ENCODE measurements at regions not wholly inside any gene's neighbourhood (a gene's known extent, or its start where the extent isn't known, plus 50 kb on each side); places are given as distances from the start of the nearest gene placed in this dataset.
A peak's percentile ranks its signal among the peaks of the same experiment; 100 is the strongest.

DNA sequence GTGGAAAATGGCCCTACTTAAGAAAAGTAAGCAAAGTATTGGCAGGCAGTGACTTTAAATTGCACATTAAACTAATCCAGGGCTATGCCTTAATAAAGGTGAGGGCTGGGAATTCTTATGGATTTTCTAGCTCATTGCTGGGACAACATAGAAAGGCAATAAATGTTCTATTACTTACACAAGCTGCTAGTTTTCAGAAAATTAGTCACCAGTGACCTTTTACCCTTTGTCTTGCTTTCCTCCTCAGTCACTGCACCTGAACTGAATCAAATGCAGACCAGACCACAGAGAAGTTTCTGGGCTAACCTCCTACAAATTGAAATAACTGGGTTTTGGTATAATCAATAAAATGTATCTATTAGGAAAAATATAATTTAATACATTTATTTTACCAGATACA is 694.4 kb upstream of the FAM241A start:
- H3K4me3 ChIP-seq (ENCODE audit: low read length in 3 of 3), result no peak overlapping the region
- H3K4me1 ChIP-seq (ENCODE audit: control insufficient read depth in 2 of 3, insufficient read depth in 2 of 3, low read depth in 1 of 3, low read length in 3 of 3), result no peaks in the 10 kb centered on the region
- no peaks in the 10 kb centered on the region for H3K9me3 ChIP-seq (ENCODE audit: control insufficient read depth in 2 of 3, insufficient read depth in 1 of 3, low read length in 3 of 3)
- DNase-seq, result peak in 1 of 5 donors; percentile 8
- no peak for FAIRE-seq
- no peaks in the 10 kb centered on the region for H3K27me3 ChIP-seq (ENCODE audit: control insufficient read depth, insufficient read depth, low read length)
- intact Hi-C loops (cut with DNase I), result no loop called here
- H3K27ac ChIP-seq (ENCODE audit: low read depth in 2 of 2, low read length in 2 of 2), result no peak overlapping the region
- no peak overlapping the region for H3K9ac ChIP-seq (ENCODE audit: low read length in 3 of 3)
- H3K36me3 ChIP-seq (ENCODE audit: control insufficient read depth in 2 of 3, insufficient read depth in 3 of 3, low read length in 3 of 3), result no peaks in the 10 kb centered on the region
- TF ChIP-seq, protein P1, sequence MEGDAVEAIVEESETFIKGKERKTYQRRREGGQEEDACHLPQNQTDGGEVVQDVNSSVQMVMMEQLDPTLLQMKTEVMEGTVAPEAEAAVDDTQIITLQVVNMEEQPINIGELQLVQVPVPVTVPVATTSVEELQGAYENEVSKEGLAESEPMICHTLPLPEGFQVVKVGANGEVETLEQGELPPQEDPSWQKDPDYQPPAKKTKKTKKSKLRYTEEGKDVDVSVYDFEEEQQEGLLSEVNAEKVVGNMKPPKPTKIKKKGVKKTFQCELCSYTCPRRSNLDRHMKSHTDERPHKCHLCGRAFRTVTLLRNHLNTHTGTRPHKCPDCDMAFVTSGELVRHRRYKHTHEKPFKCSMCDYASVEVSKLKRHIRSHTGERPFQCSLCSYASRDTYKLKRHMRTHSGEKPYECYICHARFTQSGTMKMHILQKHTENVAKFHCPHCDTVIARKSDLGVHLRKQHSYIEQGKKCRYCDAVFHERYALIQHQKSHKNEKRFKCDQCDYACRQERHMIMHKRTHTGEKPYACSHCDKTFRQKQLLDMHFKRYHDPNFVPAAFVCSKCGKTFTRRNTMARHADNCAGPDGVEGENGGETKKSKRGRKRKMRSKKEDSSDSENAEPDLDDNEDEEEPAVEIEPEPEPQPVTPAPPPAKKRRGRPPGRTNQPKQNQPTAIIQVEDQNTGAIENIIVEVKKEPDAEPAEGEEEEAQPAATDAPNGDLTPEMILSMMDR (IDR thresholded peaks at IDR 0.05; ENCODE audit: borderline replicate concordance, extremely low read depth, insufficient read depth), result no peak

DNA sequence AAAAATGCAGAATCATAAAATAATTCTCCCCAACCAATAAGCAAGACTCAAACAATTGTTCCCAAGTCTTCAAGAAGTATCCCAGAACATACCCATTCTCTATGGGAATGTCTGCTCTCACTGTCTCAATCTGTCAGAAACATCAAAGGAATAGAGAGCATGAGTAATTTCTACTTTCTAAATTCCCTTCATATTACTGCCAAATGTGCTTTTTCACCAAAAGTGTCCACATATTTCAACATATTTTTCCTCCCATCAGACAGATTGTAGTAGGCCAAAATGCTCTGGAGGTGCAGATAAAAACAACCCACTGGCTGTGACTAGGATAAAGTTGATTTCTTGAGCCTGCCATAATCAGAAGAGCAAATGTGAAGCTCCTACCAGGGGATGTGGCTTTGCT is 692.0 kb upstream of the FAM241A start:
- Histone ChIP-seq H3K4me1 (ENCODE audit: control insufficient read depth in 2 of 3, insufficient read depth in 2 of 3, low read depth in 1 of 3, low read length in 3 of 3) (no peaks in the 10 kb centered on the region), H3K36me3 (ENCODE audit: control insufficient read depth in 2 of 3, insufficient read depth in 3 of 3, low read length in 3 of 3) (no peaks in the 10 kb centered on the region), H3K9ac (ENCODE audit: low read length in 3 of 3) (no peak overlapping the region), H3K4me3 (ENCODE audit: low read length in 3 of 3) (no peak overlapping the region), H3K9me3 (ENCODE audit: control insufficient read depth in 2 of 3, insufficient read depth in 1 of 3, low read length in 3 of 3) (no peaks in the 10 kb centered on the region), H3K27me3 (ENCODE audit: control insufficient read depth, insufficient read depth, low read length) (no peaks in the 10 kb centered on the region), H3K27ac (ENCODE audit: low read depth in 2 of 2, low read length in 2 of 2) (no peak overlapping the region)
- intact Hi-C loops (cut with DNase I), result no loop called here
- TF ChIP-seq, protein P1 (IDR thresholded peaks at IDR 0.05; ENCODE audit: borderline replicate concordance, extremely low read depth, insufficient read depth), result no peak
- FAIRE-seq (no peak), DNase-seq (no peak)

DNA sequence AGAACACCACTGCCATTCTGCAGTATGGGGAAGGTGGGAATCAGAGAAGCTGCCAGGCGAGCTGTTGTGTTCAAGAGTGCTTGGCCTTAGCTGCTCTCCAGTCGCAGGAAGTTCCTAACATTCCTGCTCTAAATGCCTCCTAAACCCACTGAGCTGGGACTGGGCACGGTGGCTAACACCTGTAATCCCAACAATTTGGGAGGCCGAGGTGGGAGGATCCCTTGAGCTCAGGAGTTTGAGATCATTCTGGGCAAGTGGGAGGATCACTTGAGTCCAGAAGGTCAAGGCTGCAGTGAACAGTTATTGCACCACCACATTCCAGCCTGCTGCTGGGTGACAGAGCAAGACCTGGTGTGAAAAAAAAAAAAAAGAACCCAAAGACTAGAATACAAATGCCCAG is 690.3 kb upstream of the FAM241A start:
- FAIRE-seq, result no peak
- Histone ChIP-seq H3K4me1 (ENCODE audit: control insufficient read depth in 2 of 3, insufficient read depth in 2 of 3, low read depth in 1 of 3, low read length in 3 of 3) (no peaks in the 10 kb centered on the region), H3K27me3 (ENCODE audit: control insufficient read depth, insufficient read depth, low read length) (no peaks in the 10 kb centered on the region), H3K9me3 (ENCODE audit: control insufficient read depth in 2 of 3, insufficient read depth in 1 of 3, low read length in 3 of 3) (no peaks in the 10 kb centered on the region), H3K9ac (ENCODE audit: low read length in 3 of 3) (no peak overlapping the region), H3K27ac (ENCODE audit: low read depth in 2 of 2, low read length in 2 of 2) (no peak overlapping the region), H3K36me3 (ENCODE audit: control insufficient read depth in 2 of 3, insufficient read depth in 3 of 3, low read length in 3 of 3) (no peaks in the 10 kb centered on the region), H3K4me3 (ENCODE audit: low read length in 3 of 3) (no peak overlapping the region)
- peak in 1 of 5 donors; percentile 11 for DNase-seq
- intact Hi-C loops (cut with DNase I), result no loop called here
- TF ChIP-seq, protein P1 (IDR thresholded peaks at IDR 0.05; ENCODE audit: borderline replicate concordance, extremely low read depth, insufficient read depth), result no peak
